ENCODE measurements at regions not wholly inside any gene's neighbourhood (a gene's known extent, or its start where the extent isn't known, plus 50 kb on each side); places are given as distances from the start of the nearest gene placed in this dataset.

DNA sequence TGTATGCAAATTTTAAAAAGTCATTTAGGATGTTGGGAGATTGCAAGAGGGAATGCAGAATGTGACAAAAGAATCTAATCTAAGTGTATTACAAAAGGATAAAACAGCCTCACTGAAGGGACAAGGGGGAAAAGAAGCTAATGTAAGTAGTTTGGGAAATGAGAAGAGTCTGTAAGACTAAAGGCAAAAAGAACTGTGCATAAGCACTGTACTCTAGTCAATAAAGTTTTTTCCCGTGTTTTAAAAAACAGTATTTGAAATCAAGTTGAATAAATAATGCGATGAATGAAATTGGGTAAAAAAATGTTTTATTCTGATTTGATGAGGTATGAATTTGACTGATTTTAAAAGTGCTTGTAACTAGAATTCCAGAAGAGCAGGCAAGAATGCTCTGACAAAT is 149.8 kb downstream of the VEGFA start:
- no peak overlapping the region for H3K27ac Mint-ChIP-seq
- no peak overlapping the region for H3K4me3 Mint-ChIP-seq
- peaks cover 3% of the 10 kb centered on the region for H3K27me3 Mint-ChIP-seq
- H3K36me3 Mint-ChIP-seq = no peaks in the 10 kb centered on the region
- H3K9me3 Mint-ChIP-seq = no peaks in the 10 kb centered on the region
- peaks cover 23% of the 10 kb centered on the region for H3K4me1 Mint-ChIP-seq

DNA sequence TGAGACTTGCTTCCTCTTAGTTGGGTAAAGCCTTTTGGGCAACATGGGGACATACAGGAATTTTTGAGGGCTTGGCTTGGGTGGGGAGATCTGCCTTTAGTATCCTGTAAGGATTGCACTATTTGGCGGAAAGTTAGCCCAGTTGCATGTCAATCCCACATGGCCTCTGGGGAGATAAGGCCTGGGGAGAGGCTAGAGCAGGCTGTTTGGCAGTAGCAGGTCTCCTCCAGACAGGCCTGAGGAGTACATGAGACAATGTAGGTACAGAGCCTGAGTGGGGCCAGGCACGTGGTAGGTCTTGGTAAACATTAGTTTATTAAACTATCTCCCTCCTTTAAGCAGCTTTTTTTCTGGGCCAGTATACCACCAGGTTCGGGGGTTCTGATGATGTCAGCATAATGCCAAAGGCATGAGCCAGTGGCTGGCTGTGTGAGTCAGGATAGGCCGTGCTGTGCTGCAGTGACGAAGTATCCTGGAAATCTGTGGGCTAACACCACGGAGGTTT is 147.9 kb downstream of the VEGFA start:
- Mint-ChIP-seq H3K27ac (no peak overlapping the region), H3K9me3 (no peaks in the 10 kb centered on the region), H3K36me3 (no peaks in the 10 kb centered on the region), H3K4me3 (no peak overlapping the region), H3K4me1 (peaks cover 5% of the 10 kb centered on the region), H3K27me3 (peaks cover 3% of the 10 kb centered on the region)

DNA sequence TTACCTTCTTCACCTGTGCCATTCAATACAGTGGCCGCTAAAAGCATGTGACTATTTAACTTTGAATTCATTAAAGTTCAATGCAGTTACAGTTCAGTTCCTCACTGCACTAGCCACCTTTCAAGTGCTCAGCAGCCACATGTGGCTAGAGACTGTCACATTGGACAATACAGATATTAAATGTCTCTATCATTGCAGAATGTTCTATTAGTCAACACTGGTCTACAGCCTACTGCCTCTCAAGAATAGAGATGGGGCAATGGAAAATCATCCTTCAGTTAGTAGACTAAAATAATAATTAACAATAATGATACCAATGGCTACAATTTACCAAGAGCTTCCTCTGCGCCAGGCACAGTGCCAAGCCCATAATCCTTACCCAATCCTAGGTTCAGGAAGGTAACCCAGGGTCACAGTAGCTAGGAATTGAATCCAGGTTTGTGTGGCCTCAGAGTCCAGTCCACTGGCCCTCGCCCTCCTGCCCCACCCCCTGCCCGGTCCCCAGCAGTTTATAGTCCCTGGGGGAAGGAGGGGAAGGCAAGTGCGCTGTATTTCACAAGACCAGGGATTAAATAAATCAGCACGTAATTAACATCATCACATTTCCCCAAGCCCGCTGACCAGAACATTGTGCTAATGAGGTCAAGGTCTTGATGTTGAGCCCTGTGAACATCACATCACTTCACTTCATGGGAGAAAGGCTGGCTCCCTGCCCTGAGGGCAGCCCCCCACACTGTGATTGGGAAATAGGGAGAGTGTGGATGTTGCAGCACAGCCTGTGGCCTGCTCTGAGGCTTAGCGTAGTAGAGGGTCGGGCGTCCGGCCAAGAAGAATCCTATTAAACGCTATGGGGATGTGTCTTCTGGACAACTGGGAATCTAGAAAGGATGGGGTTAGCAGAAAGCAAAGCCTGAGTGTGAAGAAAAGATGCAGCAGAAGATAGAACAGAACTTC is 147.2 kb downstream of the VEGFA start:
- Mint-ChIP-seq H3K27me3 (peaks cover 3% of the 10 kb centered on the region), H3K9me3 (no peaks in the 10 kb centered on the region), H3K27ac (no peak overlapping the region), H3K4me1 (peaks cover 4% of the 10 kb centered on the region), H3K4me3 (no peak overlapping the region), H3K36me3 (no peaks in the 10 kb centered on the region)

DNA sequence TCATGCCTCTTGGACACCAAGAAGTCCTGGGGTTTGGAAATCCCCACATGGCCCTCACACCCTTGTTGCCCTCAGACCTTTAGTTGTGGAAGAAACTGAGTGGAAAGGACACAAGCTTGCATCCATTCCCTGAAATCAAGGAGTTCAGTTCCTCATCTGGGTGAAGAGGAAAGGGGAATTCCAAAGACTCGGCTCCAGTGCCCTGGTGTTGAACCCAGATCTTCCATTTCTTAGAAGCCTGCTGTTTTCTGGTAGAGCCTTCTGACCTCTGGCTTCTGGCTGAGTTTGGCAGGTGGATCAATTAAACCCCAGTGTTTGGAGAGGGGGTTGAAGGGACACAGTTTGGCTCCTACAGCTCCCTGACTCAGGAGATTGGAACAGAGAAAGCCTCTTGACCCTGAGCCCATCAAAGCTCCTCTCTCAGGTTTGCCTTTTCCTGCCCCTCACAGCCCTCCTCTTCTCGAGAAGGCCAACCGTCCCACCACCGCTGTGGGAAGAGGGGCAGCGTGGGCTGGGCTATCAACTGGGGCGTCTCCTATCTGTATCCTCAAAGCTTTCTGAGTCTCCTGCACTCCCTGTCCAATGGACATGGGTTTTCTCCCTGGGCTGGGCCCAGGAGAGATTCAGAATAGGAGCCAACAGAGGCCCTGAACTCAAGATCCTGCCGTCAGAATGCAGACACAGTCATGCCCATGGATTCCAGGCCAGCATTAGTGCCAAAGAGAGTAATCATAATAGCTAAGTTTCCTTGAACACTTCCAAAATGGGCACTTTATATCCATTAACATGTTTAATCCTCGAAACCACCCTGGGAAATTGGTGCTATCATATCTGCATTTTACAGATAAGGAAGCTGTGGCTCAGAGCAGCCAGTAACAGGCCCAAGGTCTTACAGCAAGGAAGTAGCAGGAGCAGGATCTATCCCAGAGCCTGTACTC is 146.2 kb downstream of the VEGFA start:
- H3K36me3 Mint-ChIP-seq = no peaks in the 10 kb centered on the region
- H3K4me3 Mint-ChIP-seq = no peak overlapping the region
- no peak overlapping the region for H3K27ac Mint-ChIP-seq
- peaks cover 3% of the 10 kb centered on the region for H3K27me3 Mint-ChIP-seq
- peaks cover 4% of the 10 kb centered on the region for H3K4me1 Mint-ChIP-seq
- no peaks in the 10 kb centered on the region for H3K9me3 Mint-ChIP-seq

- H3K36me3 Mint-ChIP-seq = no peaks in the 10 kb centered on the region
- H3K27ac Mint-ChIP-seq = no peak overlapping the region
- H3K4me3 Mint-ChIP-seq = no peak overlapping the region
Measured at GRCh38 chr6:43915208-43915869, 145.3 kb downstream of the VEGFA start.

DNA sequence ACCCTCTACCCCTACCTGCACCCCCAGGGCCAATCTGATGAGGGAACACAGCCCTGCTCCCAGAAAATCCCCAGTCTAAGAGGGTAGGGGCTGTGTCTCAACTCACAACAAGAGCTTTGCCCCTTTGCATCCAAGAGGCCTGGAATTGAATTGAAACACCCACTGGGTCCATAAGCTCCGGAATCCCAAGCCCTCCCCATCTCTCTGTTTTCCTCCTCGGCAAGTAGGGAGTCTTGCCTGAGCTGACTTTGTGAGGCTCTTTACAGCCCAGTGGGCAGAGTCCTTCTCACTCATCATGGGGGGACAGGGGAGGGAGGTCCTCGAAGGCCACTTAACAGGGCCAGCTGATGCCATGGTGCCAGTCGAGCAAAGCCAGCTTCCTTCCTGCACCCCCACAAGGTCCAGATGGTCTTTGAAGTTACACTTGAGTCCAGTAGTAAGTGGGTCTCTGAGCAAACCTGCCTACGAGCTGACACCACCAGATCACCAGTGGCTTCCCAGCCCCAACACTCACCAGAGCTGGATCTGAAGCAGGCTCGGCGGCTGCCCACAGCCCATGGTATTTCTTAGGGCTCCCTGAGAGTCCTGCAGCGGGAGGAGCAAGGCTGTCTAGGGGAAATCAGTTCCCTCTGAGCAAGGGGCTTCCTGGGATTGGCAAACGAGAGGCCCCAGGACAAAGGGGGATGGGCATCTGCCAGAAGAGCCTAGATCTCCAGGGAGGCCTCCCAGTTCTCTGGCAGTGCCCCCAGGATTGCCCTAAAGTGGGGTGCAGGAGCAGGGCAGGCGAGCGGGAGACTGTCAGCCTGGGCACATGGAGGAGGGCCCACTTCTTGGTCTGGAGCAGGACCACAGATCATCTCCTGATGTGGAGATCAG is 144.5 kb downstream of the VEGFA start:
- H3K36me3 Mint-ChIP-seq = no peaks in the 10 kb centered on the region
- no peak overlapping the region for H3K4me3 Mint-ChIP-seq
- H3K27me3 Mint-ChIP-seq = peaks cover 3% of the 10 kb centered on the region
- no peaks in the 10 kb centered on the region for H3K9me3 Mint-ChIP-seq
- no peak overlapping the region for H3K27ac Mint-ChIP-seq
- H3K4me1 Mint-ChIP-seq = no peaks in the 10 kb centered on the region

More at GRCh38 chr6:43915208-43915869, 145.3 kb downstream of the VEGFA start:
- Mint-ChIP-seq H3K4me1 (no peaks in the 10 kb centered on the region), H3K27me3 (peaks cover 3% of the 10 kb centered on the region), H3K9me3 (no peaks in the 10 kb centered on the region)

DNA sequence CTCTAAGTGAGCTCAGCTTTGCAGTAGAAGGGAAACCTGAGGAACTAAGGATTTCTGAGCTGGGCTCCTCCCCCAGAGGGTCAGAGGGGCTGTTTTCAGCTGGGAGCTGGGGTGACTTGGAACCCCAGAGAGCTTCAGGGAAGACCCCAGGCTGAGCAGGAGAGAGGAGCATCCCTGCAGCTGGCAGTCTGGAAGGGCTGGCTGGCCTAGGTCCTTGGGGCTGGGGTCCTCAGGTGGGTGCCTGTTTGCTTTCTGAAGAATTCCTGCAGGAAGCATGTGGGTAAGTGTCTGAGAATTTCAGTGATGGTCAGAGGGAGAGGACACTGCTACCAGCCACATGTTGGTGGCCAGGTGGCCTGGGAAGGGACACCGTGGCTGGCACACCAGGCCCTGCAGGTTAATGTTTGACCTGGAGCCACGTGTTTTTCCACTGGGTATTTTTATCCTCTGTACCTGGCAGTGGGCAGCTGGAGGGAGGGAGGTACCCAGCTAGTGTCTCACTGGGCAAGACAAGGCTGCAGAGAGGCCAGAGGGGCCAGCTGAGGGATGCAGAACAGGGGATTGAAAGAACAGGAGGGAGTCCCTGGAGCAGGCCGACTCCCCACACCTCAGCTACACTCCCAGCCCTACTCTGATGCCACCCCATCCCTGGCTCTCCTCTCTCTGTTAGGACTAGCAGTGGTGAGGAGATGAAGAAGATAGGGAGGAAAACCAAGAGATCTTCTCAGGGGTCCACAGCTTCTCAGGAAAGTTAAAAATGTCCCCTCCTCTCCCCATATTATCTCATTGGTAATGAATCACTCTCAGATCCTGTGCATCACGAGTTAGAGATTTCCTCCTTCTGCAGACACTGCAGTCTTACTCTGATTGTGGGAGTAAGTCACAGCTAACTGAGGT is 143.6 kb downstream of the VEGFA start:
- Mint-ChIP-seq H3K4me3 (no peak overlapping the region), H3K27ac (no peak overlapping the region), H3K4me1 (no peaks in the 10 kb centered on the region), H3K27me3 (peaks cover 3% of the 10 kb centered on the region), H3K9me3 (no peaks in the 10 kb centered on the region), H3K36me3 (no peaks in the 10 kb centered on the region)

- Mint-ChIP-seq H3K36me3 (no peaks in the 10 kb centered on the region), H3K4me3 (no peak overlapping the region), H3K27ac (no peak overlapping the region), H3K9me3 (no peaks in the 10 kb centered on the region), H3K4me1 (no peaks in the 10 kb centered on the region), H3K27me3 (peaks cover 2% of the 10 kb centered on the region)
Measured at GRCh38 chr6:43912598-43913371, 142.8 kb downstream of the VEGFA start.

GRCh38 chr6:43912116-43912577 is 142.1 kb downstream of the VEGFA start:
- Mint-ChIP-seq H3K36me3 (no peaks in the 10 kb centered on the region), H3K4me3 (no peak overlapping the region), H3K27ac (no peak overlapping the region)

DNA sequence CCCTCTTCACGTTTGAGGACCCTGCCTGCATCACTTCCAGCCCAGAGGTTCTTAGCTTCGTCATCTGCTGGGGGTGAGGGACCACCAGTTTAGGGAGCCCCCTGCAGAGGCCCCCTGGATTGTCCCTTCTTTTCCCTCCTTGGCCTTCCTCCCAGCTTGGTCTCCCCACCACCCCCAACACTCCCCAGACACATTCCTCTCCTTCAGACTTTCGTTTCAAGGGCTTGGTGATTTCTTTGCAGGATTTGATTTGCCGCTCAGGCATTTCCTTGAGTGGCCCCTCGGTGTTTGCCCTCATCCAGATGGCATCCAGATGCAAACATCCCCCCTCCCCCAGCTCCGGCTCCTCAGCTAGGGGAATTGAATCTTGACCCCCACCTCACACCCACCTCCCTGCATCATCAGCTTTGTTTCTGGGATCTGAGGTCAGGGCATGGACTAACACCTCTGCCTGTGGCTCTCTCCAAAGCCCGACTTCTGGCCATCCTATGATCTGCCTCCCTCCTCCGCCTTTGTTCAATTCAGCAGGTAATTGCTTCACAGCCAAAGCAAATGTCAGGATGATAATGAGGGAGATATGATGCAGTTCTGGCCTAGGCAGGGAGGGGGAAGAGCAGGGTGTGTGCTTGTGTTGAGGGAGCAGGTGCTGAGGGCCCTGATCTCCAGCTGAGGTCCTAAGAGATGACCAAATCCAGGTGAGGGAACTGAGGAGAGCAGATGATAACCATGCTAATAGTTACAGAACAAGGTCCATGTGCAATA is 141.5 kb downstream of the VEGFA start:
- Mint-ChIP-seq H3K36me3 (no peaks in the 10 kb centered on the region), H3K27me3 (no peaks in the 10 kb centered on the region), H3K4me3 (no peak overlapping the region), H3K9me3 (no peaks in the 10 kb centered on the region), H3K27ac (no peak overlapping the region), H3K4me1 (no peaks in the 10 kb centered on the region)

More at GRCh38 chr6:43912116-43912577, 142.1 kb downstream of the VEGFA start:
- Mint-ChIP-seq H3K9me3 (no peaks in the 10 kb centered on the region), H3K27me3 (no peaks in the 10 kb centered on the region), H3K4me1 (no peaks in the 10 kb centered on the region)

- Mint-ChIP-seq H3K36me3 (no peaks in the 10 kb centered on the region), H3K27me3 (no peaks in the 10 kb centered on the region), H3K9me3 (no peaks in the 10 kb centered on the region), H3K27ac (no peak overlapping the region), H3K4me3 (no peak overlapping the region), H3K4me1 (no peaks in the 10 kb centered on the region)
Measured at GRCh38 chr6:43910638-43911353, 140.8 kb downstream of the VEGFA start.

DNA sequence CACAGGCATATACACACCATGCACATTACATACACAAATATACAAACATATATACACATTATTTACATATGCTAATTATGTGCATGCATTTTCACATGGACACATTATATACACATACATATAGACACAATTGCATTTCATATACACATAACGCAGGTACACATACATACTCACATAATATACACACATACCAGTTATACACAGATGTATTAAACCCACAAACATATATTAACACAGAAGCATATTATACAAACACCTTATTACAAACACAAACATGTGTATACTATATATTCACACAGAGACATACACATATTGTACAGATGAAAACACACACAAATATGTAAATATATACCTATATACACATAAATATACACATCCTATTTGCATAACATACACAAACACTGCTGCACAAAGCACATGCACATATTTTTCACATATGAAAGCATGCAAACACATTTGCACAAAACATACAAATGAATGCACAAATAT is 140.2 kb downstream of the VEGFA start:
- Mint-ChIP-seq H3K4me3 (no peak overlapping the region), H3K27ac (no peak overlapping the region), H3K9me3 (no peaks in the 10 kb centered on the region), H3K4me1 (no peaks in the 10 kb centered on the region), H3K36me3 (no peaks in the 10 kb centered on the region), H3K27me3 (no peaks in the 10 kb centered on the region)

Measured in activated naive CD4-positive, alpha-beta T cell treated with anti-CD3 and anti-CD28 coated beads, Interleukin-2, amount 50 U/mL, for 24 hours (primary cell).